ENCODE measurements at regions not wholly inside any gene's neighbourhood (a gene's known extent, or its start where the extent isn't known, plus 50 kb on each side); places are given as distances from the start of the nearest gene placed in this dataset.

DNA sequence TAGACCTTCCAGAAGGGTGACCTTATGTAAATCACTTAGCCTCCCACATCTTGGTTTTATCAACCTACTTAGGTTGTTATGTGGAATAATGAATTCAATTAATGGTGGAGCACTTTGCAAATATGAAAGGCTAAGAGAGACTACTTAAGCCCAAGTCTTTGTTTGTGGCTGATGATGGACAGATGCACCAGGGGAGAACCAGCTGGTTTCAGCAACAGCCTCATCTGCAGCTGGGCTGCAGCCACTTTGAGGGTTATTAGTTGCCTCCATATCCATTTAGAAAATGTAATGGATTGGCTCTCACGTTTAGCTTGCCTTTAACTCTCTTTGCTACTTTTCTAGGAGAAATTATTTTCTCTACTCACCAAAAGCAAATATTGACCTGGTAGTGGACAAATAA lies 146.6 kb downstream of the ESM1 start:
- H3K27me3 ChIP-seq (ENCODE audit: control insufficient read depth, insufficient read depth, low read length) = no peaks in the 10 kb centered on the region
- H3K9ac ChIP-seq (ENCODE audit: low read length) = no peak overlapping the region
- H3K4me1 ChIP-seq (ENCODE audit: control insufficient read depth, insufficient read depth, low read length) = peaks cover 17% of the 10 kb centered on the region
- H3K36me3 ChIP-seq (ENCODE audit: control insufficient read depth, insufficient read depth, low read length) = no peaks in the 10 kb centered on the region
- H3K9me3 ChIP-seq (ENCODE audit: control insufficient read depth, low read length) = no peaks in the 10 kb centered on the region
- H3K4me3 ChIP-seq (ENCODE audit: low read length) = no peak overlapping the region

GRCh38 chr5:54837981-54838380 lies 147.4 kb downstream of the ESM1 start:
- H3K27me3 ChIP-seq (ENCODE audit: control insufficient read depth, insufficient read depth, low read length) = no peaks in the 10 kb centered on the region
- H3K4me3 ChIP-seq (ENCODE audit: low read length) = no peak overlapping the region
- no peaks in the 10 kb centered on the region for H3K9me3 ChIP-seq (ENCODE audit: control insufficient read depth, low read length)
- no peaks in the 10 kb centered on the region for H3K36me3 ChIP-seq (ENCODE audit: control insufficient read depth, insufficient read depth, low read length)
- peaks cover 17% of the 10 kb centered on the region for H3K4me1 ChIP-seq (ENCODE audit: control insufficient read depth, insufficient read depth, low read length)
- H3K9ac ChIP-seq (ENCODE audit: low read length) = no peak overlapping the region

GRCh38 chr5:54837093-54837492 lies 148.3 kb downstream of the ESM1 start:
- Histone ChIP-seq H3K36me3 (ENCODE audit: control insufficient read depth, insufficient read depth, low read length) (no peaks in the 10 kb centered on the region), H3K9ac (ENCODE audit: low read length) (no peak overlapping the region), H3K4me1 (ENCODE audit: control insufficient read depth, insufficient read depth, low read length) (peaks cover 17% of the 10 kb centered on the region), H3K9me3 (ENCODE audit: control insufficient read depth, low read length) (no peaks in the 10 kb centered on the region), H3K27me3 (ENCODE audit: control insufficient read depth, insufficient read depth, low read length) (no peaks in the 10 kb centered on the region), H3K4me3 (ENCODE audit: low read length) (no peak overlapping the region)

DNA sequence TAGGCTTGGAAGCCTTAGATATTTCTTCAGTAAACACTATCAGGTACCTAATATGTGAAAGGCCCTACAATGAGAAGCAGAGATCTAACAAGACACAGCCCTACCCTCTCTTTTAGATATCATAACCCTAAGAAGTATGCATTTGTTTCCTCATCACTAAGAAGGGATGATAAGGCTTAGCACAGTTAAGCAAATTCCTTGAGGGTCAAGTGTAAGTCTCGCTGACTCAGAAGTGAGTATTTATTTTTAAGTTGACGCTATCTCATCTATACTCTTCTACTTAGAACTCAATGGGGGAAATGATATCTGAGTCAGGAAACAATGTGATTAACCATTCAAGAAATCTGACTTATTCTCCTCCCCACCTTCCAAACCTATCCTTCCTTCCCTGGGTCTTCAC lies 149.7 kb downstream of the ESM1 start:
- no peaks in the 10 kb centered on the region for H3K27me3 ChIP-seq (ENCODE audit: control insufficient read depth, insufficient read depth, low read length)
- peaks cover 17% of the 10 kb centered on the region for H3K4me1 ChIP-seq (ENCODE audit: control insufficient read depth, insufficient read depth, low read length)
- no peak overlapping the region for H3K4me3 ChIP-seq (ENCODE audit: low read length)
- H3K9me3 ChIP-seq (ENCODE audit: control insufficient read depth, low read length) = no peaks in the 10 kb centered on the region
- H3K36me3 ChIP-seq (ENCODE audit: control insufficient read depth, insufficient read depth, low read length) = no peaks in the 10 kb centered on the region
- H3K9ac ChIP-seq (ENCODE audit: low read length) = no peak overlapping the region

DNA sequence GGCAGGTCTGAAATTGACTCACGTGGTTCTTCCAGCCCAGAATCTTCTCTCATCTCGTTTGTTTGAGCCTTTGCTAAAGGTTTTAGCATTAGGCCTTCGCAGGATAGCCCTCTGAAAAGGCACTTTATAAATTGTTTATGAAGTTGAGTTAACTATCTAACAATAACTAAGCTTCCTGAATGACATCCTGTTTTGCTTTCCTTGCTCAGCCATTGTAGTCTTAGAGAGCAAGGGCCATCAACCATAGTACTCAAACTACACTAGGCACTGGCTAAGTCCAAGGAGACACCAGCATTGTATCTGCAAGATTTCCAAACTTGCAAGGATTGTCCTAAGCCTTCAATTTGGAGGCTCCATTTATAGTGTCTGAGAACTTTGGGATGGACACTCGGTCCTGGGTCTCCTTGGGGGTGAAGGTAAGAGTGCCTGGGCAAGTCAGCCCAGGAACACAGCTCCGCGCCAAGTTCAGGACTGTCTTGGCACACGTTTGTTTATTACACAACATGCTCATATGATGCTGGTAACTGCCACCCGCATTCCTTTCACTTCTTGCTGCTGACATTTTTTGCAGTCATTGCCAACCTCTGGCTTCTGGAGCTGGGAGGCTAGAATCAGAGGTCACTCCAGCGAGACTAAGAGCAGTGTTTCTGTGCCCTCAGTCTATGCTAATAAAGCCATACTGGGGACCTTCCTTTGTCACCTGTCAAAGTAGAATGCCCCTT lies 151.1 kb downstream of the ESM1 start:
- no peaks in the 10 kb centered on the region for H3K9me3 ChIP-seq (ENCODE audit: control insufficient read depth, low read length)
- no peak overlapping the region for H3K4me3 ChIP-seq (ENCODE audit: low read length)
- peaks cover 17% of the 10 kb centered on the region for H3K4me1 ChIP-seq (ENCODE audit: control insufficient read depth, insufficient read depth, low read length)
- H3K27me3 ChIP-seq (ENCODE audit: control insufficient read depth, insufficient read depth, low read length) = no peaks in the 10 kb centered on the region
- no peak overlapping the region for H3K9ac ChIP-seq (ENCODE audit: low read length)
- H3K36me3 ChIP-seq (ENCODE audit: control insufficient read depth, insufficient read depth, low read length) = no peaks in the 10 kb centered on the region

DNA sequence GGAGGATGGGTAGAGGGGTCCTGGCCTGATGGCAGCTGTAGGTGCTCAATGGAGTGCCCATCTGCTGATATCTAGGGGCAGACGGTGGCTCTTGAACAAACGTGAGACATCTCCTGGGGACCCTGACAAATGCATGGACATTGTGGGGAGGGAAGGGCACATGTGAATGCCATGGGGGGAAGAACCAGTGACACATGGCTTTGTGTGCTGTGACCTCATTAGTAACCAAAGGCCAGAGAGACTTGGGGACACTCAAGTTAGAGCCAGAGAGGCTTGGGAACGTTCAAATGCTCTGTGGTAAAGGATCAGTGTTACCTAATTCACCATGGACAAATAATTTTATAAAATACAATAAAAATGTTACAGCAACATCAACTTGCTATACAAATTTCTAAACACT lies 151.8 kb downstream of the ESM1 start:
- Histone ChIP-seq H3K4me1 (ENCODE audit: control insufficient read depth, insufficient read depth, low read length) (peaks cover 17% of the 10 kb centered on the region), H3K36me3 (ENCODE audit: control insufficient read depth, insufficient read depth, low read length) (no peaks in the 10 kb centered on the region), H3K4me3 (ENCODE audit: low read length) (no peak overlapping the region), H3K27me3 (ENCODE audit: control insufficient read depth, insufficient read depth, low read length) (no peaks in the 10 kb centered on the region), H3K9me3 (ENCODE audit: control insufficient read depth, low read length) (no peaks in the 10 kb centered on the region), H3K9ac (ENCODE audit: low read length) (no peak overlapping the region)

DNA sequence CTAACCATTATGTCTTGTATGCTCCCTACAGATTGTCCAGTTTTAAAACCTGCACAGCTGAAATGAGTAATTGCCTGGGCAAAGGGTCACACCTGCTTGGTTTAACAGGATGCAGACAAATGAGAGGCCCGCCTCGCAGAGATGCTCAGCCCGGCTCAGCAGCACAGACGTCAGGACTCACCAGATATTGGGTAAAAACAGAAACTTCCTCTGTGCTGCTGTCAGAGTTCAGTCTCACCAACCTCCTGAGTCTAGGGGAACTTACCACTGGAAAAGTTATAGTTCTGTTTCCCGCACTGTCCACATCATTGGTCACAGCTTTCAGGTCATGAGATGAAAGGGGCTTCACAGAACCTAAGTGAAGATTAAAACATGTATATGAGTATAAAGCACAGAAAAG lies 152.5 kb downstream of the ESM1 start:
- Histone ChIP-seq H3K4me3 (ENCODE audit: low read length) (no peak overlapping the region), H3K36me3 (ENCODE audit: control insufficient read depth, insufficient read depth, low read length) (no peaks in the 10 kb centered on the region), H3K9me3 (ENCODE audit: control insufficient read depth, low read length) (no peaks in the 10 kb centered on the region), H3K9ac (ENCODE audit: low read length) (no peak overlapping the region), H3K27me3 (ENCODE audit: control insufficient read depth, insufficient read depth, low read length) (no peaks in the 10 kb centered on the region), H3K4me1 (ENCODE audit: control insufficient read depth, insufficient read depth, low read length) (peaks cover 13% of the 10 kb centered on the region)

GRCh38 chr5:54832045-54832444 lies 153.3 kb downstream of the ESM1 start:
- H3K9me3 ChIP-seq (ENCODE audit: control insufficient read depth, low read length) = no peaks in the 10 kb centered on the region
- H3K36me3 ChIP-seq (ENCODE audit: control insufficient read depth, insufficient read depth, low read length) = no peaks in the 10 kb centered on the region
- no peaks in the 10 kb centered on the region for H3K27me3 ChIP-seq (ENCODE audit: control insufficient read depth, insufficient read depth, low read length)
- H3K4me1 ChIP-seq (ENCODE audit: control insufficient read depth, insufficient read depth, low read length) = peaks cover 13% of the 10 kb centered on the region
- H3K9ac ChIP-seq (ENCODE audit: low read length) = no peak overlapping the region
- no peak overlapping the region for H3K4me3 ChIP-seq (ENCODE audit: low read length)

DNA sequence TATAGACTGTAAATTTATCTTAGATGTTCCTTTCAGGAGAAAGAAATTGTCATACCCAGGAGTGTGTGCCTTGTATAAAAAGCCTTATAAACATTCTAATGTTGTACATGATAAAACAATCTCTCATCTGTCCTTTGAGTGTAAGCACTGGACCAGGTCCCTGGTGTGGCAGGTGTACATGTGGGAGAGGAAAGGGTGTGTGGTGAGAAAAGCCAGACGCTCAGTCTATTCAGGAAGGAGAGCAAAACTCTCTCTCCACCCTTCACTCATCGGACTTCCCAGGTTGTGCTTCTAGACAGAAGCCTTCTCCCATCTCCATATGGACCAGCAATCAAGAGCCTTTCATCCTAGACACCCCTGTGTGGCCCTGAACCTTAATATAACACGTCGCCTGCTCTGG lies 154.2 kb downstream of the ESM1 start:
- no peaks in the 10 kb centered on the region for H3K27me3 ChIP-seq (ENCODE audit: control insufficient read depth, insufficient read depth, low read length)

GRCh38 chr5:54829676-54830535 lies 155.5 kb downstream of the ESM1 start:
- Histone ChIP-seq H3K4me1 (ENCODE audit: control insufficient read depth, insufficient read depth, low read length) (no peaks in the 10 kb centered on the region), H3K27me3 (ENCODE audit: control insufficient read depth, insufficient read depth, low read length) (no peaks in the 10 kb centered on the region), H3K9ac (ENCODE audit: low read length) (no peak overlapping the region), H3K9me3 (ENCODE audit: control insufficient read depth, low read length) (no peaks in the 10 kb centered on the region), H3K4me3 (ENCODE audit: low read length) (no peak overlapping the region), H3K36me3 (ENCODE audit: control insufficient read depth, insufficient read depth, low read length) (no peaks in the 10 kb centered on the region)

More for the DNA sequence above, 154.2 kb downstream of the ESM1 start:
- H3K4me3 ChIP-seq (ENCODE audit: low read length) = no peak overlapping the region
- H3K4me1 ChIP-seq (ENCODE audit: control insufficient read depth, insufficient read depth, low read length) = peaks cover 11% of the 10 kb centered on the region
- no peak overlapping the region for H3K9ac ChIP-seq (ENCODE audit: low read length)
- no peaks in the 10 kb centered on the region for H3K9me3 ChIP-seq (ENCODE audit: control insufficient read depth, low read length)
- H3K36me3 ChIP-seq (ENCODE audit: control insufficient read depth, insufficient read depth, low read length) = no peaks in the 10 kb centered on the region

DNA sequence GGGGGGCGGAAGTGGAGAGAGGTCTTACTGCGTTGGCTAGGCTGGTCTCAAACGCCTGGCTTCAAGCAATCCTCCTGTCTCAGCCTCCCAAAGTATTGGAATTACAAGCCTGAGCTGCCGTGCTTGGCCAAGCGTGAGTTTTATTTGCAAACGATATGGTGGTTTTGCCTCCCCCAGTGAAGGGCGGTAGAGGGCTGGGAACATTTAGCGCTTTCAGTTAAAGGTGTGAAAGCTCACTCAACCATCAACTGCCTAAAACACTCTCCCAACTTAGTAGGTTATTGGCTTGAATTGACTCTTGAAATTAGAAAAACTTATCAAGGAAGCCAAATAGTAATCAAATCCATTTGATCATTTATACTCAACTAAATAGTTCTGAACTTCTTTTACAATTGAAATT lies 156.3 kb downstream of the ESM1 start:
- H3K27me3 ChIP-seq (ENCODE audit: control insufficient read depth, insufficient read depth, low read length) = no peaks in the 10 kb centered on the region
- H3K4me3 ChIP-seq (ENCODE audit: low read length) = no peak overlapping the region
- H3K9ac ChIP-seq (ENCODE audit: low read length) = no peak overlapping the region
- H3K36me3 ChIP-seq (ENCODE audit: control insufficient read depth, insufficient read depth, low read length) = no peaks in the 10 kb centered on the region
- no peaks in the 10 kb centered on the region for H3K4me1 ChIP-seq (ENCODE audit: control insufficient read depth, insufficient read depth, low read length)
- H3K9me3 ChIP-seq (ENCODE audit: control insufficient read depth, low read length) = no peaks in the 10 kb centered on the region

DNA sequence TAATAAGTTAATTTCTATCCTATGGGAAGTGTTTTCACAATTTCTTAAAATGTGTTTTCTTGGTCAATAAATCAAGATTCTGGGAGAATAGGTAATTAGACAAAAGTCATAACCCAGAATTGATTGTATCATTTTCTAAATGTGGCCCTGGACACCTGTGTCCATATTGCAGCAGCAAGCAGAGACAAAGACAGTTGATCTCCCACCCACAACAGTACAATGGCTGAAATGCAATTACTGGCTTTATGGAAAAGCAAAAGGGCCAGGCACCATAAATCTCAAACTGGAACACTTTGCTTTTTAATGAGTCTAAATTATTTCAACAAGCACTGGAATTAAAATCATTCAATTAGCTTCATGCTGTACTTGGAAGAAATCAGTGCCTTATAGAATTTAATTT lies 157.2 kb downstream of the ESM1 start:
- Histone ChIP-seq H3K9ac (ENCODE audit: low read length) (no peak overlapping the region), H3K4me3 (ENCODE audit: low read length) (no peak overlapping the region), H3K36me3 (ENCODE audit: control insufficient read depth, insufficient read depth, low read length) (no peaks in the 10 kb centered on the region), H3K27me3 (ENCODE audit: control insufficient read depth, insufficient read depth, low read length) (no peaks in the 10 kb centered on the region), H3K9me3 (ENCODE audit: control insufficient read depth, low read length) (no peaks in the 10 kb centered on the region), H3K4me1 (ENCODE audit: control insufficient read depth, insufficient read depth, low read length) (no peaks in the 10 kb centered on the region)
